NCI-H460 (cell line): ENCODE measurements at regions not wholly inside any gene's neighbourhood (a gene's known extent, or its start where the extent isn't known, plus 50 kb on each side); places are given as distances from the start of the nearest gene placed in this dataset.

Source experiments
- DNase-seq: peaks from one replicate; pipeline ENCODE4 v3.0.0-alpha.2; 2016; ENCODE audit warnings: low read depth; ENCODE audit errors: extremely low read depth

DNA sequence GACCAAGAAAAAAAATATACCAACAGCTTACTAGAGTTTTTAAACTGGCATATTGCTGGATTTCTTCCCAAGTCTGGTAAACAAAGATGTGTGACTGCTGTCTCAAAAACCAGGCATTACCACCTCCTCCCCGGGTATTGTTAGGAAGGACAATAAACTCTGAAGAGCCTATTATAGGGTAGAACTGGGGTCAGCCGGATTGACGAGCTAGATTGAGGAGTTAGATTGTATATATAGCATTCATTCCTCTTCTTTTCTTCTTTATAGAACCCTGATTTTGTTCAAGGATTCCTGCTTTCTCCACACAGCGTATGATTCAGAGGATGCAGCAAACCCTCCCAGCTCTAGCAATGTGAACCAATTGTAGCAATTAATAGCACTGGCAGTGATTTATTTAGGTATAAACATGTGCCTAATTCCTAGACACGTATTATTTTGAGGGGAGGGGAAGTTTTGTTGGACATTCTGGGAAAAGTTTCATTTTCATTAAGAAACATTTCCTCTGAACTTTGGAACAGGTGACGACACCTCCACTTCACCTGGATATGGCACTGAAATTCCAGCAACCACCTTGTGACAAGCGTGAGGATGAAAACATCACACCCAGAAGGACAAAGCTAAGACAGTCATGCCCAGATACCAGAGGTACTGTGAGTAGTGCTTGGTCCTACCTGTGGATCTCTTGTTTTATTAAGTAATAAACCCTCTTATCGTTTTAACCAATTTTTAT lies 679.4 kb upstream of the KIRREL3 start:
- DNase-seq, result no peak

DNA sequence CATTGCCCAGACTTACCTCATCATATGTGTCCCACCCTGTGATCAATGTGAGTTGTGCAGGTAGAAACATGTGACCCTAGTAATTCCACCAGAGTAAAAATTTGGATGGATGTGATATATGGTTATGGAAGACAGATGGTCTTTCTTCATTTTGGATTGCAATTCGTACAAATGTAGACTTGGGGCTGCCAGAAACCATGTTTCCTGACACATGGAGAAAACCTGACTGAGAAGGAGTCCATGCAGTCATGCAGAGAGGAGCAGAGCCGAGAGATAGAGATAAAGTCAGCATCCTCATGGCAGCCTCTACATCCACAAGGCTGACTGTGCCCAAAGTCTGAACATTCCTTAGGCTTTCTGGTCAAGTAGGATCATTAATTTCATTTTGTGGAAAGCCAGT lies 678.1 kb upstream of the KIRREL3 start:
- DNase-seq, result no peak

DNA sequence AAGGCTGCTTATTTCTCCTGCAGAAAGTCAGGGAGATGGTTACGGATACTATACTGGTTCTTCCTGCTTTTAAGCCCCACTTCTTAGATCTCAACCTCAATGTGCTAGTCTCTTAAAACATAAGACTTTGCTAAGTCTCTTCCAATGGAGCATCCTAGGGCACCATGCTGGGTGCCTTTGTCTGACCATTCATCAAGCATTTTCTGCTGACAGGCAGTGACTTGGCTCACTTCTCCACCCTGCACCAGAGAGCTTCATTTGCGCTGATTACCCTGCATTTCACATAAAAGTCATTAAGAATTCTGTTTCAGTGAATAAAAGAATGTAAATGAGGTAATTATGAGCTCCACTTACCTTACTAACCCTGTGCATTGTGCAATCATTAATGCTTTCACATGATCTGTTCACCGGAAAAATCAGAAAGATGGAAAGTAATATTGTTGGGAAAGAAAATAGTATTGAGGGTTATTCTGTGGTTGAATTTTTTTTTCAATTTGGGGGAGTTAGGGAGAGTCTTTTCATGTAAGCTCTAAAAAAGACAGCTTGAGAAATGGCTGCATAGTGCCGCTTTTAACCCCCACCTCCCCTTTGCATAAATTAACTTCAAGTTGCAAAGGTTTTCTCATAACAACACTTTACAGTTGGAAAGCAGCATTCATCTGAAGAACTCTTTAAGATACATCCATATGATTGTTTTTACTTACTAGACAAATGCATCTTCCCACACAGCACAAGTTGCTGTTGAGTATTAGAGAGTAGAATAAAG lies 677.3 kb upstream of the KIRREL3 start:
- no peak for DNase-seq

DNA sequence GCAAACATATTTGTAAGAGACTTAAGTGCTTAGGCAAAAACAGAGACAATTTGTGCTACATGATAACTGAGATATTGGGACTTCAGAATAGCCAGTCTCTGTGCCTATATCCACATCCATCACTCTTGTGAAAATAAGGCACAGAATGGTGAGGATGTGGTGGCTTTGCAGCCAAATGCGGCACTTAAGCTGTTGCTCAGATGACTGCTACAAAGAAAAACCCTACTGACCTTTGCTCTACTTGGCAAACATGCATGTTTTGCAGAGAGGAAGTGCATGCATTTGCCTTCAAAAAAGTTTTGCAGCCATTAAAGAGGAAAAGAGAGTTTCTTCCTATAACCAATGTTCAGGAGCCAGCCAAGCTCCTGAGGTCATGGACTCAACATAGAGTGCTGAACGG lies 675.0 kb upstream of the KIRREL3 start:
- no peak for DNase-seq

DNA sequence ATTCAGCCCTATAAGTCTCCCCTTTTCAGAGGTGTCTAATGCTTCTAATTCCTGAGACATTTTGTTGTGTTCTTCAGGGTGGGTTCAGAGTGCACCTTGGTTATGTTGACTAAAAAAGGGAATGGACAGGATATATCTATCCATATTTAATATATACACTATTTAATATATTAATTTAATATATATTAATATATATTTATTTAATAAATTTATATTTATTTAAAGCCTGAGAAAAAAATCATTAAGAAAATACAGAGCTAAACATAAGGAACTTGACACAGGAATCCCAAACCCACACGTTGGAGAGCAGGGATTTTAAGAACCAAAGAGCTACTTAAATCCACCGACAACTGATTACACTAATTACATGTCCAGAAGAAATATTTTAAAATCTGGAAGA lies 674.2 kb upstream of the KIRREL3 start:
- no peak for DNase-seq

DNA sequence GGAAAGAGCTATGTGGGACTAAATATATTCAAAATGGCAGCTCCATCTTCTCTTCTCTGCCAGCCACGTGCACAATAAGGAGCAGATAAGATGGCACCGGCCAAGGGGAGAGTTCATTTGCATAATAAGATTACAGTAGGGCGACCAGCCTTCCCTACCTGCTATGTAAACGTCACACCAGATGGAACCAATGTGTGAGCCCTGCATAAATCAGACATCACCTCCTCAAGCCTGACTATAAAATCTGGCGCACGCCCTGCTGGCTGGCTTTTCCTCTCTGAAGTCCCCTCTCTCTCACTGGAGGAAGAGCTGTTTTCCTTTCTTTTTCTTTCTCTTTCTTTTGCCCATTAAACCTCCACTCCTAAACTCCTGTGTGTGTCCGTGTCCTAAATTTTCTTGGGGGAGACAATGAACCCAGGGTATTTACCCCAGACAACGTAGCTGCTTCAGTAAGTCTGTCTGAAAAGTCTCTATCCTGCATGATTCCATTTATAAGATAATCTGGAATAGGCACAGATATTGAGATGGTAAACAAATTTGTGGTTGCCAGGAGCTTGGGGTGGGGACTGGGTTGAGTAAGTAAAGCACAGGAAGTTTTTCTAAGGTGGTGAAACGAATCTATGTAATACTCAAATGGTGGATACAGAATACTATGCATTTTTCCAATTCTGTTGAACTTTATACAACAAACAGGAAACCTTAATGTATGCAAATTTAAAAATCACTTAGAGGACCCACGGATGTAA lies 670.0 kb upstream of the KIRREL3 start:
- no peak for DNase-seq

DNA sequence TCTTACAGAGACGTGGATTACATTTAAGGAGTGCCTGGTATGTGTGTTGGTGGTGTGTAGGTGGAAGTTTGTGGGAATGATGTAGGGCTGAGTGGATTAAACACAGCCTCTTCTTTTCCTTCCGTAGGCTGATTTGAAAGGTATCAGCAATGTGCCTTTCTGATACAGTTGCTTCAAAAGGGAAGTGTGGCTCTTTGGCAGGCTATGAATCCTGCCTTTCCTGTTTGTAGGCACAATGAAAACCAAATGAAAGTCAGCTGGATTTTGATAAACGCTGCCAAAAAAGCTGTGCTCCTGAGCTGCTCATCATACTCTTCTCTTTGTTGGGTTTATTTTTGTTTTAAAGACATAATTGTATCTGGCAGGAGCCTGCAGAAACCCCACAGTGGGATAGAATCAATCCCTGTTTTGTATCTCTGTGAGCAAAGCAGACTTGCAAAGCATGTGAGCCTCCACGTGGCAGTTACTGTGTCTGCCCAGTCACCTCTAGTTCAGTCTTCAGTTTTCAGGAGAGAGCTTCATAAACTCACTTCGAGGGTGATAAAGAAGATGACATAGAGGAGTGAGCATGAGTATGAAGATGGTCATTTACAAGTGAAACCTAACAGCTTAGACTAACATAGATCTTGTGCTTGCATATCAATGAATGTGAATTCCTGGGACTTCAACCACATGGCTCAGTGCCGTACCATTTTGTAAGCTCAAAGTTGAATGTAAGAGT lies 655.7 kb upstream of the KIRREL3 start:
- DNase-seq, result no peak

DNA sequence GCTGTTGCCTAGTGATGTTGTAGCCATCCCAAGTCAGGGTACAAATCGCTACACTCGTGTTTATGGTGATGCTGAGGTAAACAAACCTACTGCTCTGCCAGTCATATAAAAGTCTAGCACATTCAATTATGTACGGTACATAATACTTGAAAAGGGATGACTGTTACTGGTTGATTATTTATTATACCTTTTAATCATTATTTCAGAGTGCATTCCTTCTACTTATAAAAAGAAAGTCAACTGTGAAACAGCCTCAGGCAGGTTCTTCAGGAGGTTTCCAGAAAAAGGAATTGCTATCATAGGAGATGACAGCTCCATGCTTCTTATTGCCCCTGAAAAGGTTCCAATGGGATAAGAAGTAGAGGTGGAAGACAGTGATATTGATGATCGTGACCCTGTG lies 652.5 kb upstream of the KIRREL3 start:
- DNase-seq, result no peak

DNA sequence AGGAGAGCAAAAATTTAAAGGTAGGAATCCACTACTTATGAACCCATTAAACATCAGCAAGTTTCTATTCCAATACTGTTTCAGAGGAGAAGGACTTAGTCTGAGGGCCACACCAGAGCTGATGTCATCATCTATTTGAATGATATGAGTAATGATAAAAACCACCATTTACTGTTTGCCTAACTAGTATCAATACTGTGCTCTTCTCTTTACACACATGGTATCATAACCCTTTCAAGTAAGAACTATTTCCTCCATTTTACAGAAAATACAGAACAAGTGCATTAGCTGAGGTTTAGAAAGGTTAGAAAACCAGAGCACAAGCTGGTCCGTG lies 651.3 kb upstream of the KIRREL3 start:
- DNase-seq, result no peak

DNA sequence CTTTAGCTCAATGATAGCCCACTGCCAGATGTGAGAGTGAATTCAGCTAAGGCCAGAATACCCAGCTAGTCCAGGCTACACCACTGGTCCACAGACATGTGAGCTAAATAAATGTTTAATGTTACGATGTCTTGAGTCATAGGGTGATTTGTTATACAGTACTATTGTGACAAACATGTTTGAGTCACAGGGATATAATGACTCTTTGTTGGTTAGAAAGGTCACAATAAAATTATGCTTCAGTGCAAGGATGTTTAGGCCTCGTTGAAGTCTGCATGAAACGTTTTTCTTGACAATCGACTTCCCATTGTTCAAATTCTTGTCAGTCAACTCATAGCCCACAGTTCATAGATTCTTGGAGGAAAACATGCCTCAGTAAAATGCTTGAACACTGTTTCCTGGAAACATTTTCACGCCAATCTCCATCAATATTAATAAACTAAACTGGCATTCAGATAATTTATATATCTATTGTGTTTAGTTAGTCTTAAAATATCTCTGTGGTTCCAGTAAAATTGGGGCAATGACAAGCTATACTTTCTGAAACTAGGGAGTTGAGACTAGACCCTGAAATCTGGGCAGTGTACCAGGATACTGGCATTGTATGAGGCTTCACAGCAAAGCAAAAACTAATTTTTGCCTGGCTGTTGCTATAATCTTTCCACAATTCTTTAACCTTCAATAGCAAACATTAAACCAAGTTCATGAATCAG lies 650.8 kb upstream of the KIRREL3 start:
- DNase-seq, result peak; percentile 12

DNA sequence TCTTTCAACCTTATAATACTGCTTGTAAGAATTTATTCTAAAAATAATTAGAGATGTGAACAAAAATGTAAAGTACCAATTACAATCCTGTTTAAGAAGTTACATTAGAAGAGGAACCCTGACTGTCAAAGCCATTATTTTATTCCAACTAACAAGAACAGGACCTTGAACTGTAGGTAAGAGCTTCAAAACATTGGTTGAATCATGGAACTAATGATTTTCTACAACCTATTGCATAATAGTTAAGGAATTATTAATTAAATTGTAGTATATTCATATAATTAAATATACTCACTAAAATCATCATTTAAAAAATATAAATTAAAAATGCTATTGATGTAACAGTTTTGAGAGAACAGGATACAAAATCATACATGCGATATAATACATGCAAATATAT lies 649.4 kb upstream of the KIRREL3 start:
- no peak for DNase-seq

DNA sequence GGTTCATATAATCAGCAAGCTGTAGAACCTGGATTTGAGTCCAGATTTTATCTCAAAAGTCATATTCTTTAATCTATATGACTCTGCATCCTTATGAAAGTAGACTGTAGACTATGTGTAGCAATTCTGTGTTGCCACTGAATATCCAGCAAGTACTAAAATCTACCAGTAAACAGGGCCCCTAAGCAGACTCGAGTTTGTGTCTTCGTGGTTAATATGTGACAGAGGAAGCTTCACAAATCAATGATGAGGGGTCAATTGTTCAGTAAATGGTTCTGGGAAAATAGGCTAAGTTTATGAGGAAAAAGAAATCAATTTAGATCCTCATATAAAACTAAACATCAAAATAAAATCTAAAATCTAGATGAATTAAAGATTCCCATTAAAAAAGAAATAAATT lies 648.5 kb upstream of the KIRREL3 start:
- no peak for DNase-seq

DNA sequence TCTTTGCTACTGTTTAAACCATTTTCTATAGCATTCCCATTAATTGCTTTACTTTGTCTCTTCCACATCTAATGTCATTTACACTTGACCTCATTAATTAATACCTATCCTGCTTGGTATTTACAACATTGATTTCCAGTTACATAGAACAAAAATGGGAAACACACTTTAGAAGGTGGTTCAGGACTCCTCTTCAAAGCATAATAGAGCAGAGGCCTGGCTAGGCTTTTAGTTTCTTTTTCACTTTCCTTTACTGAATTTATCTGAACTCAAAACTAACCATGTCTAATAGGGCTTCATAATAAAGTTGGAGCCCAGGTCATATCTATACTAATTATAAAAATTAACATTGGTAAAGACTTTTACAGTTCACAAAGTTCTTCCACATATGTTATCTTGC lies 648.0 kb upstream of the KIRREL3 start:
- DNase-seq, result no peak

DNA sequence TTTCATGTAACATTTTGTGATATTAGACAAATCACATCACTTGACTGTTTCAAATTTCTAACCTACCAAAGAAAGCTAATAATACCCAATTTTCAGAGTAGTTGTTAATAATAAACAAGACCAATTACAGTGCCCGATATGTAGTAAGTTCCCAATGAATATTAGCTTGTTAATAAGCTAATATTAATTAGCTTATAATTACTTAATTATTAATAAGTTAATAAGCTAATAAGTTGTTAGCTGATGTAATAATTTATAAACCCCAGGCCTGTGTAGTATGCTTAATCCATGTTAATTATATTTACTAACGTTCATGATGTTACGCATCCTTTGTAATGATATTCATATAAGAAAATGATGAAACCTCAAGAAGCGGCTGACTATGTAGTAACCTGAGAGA lies 643.8 kb upstream of the KIRREL3 start:
- no peak for DNase-seq

DNA sequence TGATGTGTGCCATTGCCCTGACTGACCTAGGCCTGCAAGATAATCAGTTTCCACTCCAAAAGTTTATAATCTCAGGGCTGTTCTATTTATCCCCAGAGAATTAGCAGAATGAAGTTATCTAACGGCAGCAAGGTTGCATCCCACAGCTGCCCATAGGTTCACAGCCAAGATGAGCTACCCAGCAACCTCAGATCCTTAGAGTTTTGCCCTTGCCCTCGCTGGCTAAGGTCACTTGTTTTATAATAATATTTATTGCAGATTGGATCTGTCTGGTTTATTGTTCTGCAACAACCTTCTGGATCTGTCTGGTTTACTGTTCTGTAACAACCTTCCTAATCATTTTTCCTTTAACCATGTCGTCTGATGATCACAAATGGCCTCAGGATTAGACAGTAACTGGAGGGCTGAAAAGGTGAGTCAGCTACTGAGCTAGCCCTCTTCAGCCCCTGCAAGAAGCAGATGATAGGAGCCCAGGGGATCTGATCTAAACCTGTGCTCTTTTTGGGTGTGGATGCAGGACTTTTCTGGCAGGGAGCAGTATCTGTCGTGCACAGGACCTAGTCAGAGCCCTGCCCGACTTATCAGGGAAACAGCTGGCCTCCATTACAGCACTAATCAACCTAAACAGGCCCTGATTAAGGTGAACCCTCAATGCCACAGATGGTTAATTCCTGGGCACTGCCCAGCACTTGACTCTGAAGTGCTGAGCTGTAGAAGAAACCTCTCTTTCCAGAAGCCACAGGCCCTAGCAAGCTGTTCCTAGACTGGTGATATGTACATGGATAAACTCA lies 642.9 kb upstream of the KIRREL3 start:
- no peak for DNase-seq

DNA sequence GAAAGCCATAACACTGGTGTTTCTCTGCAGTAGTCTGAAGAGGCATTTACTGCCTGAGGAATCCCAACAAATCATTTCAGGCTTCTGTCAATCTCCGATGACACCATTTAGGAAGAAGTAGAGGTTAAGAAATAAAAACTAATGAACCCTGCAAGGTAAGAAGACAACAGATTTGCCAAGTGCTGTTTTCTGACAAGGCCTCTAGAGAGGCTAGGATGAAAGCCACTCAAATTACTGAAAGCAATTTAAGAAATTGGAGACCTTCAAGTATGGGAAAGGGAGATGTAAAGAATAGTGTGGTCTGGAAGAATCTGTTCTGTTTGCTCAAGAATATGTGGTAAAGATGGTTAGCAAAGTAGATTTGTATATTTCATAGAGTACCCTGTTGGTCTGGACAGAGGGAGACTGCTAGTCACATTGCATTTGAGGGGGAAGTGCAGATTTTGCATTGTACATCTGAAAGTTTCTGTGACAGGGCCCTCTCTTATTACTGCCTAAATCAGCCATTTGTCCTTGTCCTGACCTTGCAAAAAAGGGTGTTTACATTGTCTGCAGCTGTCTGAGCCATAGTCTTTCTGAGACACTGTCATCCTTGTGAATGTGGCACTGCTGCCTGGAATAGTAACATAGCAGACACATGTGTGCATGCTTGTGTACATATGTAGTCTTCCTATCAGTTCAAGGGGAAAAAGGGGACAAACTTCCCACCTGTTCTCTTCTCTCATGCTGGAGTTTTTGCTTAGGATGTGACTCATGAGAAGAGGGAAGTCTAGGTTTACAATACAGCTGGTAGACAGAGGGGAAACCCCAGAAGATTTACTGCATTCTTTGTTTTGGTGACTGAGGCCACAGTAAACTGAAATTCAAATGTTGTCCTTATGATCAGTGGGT lies 640.2 kb upstream of the KIRREL3 start:
- DNase-seq, result no peak

DNA sequence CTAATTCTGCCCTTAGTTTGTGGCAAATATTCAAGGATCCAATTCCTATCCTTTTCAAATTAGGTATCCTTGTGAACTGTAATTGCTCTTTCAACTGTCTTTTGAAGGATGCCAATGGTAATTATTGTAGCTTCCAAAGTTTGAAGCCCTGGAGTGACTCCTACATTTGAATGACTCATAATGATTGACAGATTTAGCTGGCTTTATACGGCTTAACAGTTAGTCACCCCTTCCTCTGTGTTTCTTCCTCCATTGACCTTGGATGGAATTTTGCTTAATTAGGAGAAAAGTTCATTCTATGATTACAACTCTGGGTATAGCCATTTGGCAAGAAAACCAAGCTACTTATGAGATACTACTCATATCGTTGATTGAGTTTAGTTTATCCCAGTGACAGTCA lies 639.3 kb upstream of the KIRREL3 start:
- no peak for DNase-seq

DNA sequence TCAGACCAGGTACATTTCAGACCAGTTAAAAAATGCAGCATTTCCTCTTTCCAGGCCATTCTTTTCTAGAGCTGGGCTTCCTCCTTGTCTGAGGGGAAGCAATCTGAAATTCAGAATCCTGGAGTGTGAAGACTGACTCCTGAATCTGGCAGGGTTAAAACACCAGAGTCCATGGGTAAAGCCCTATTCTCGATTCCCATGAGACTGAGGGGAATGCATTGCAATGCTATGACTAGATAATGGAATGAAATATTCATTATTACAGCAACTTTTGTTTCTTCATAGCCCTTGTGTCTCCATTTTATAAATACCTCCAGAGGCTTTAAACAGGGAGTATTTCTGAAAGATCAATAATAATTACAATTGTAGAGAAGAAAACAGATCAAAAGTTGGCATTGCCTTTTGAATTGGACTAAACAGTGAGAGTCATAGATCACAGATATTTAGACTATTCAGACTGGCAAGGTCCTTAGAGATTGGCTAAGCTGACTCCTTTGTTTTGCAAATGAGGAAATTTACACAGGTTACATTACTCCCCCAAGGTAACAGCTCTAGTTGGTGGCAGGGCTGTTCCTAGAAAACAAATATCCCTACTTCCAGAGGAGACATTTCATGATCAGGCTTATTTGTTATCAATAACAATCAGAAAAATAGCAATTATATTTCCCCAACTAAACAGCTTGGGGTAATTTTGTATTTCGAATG lies 632.6 kb upstream of the KIRREL3 start:
- no peak for DNase-seq
